HL-60 (cell line): ENCODE measurements at regions not wholly inside any gene's neighbourhood (a gene's known extent, or its start where the extent isn't known, plus 50 kb on each side); places are given as distances from the start of the nearest gene placed in this dataset.

ENCODE experiments used
- CTCF ChIP-seq: IDR thresholded peaks from one replicate; pipeline ENCODE4 v1.5.1; 2011; ENCODE audit warnings: low read length, control low read depth, inconsistent platforms; ENCODE audit not compliant: insufficient read depth
- GABPA ChIP-seq: IDR thresholded peaks from 2 replicates; pipeline ENCODE4 v1.6.1; 2012; ENCODE audit warnings: low read depth
- REST ChIP-seq: IDR thresholded peaks from 2 replicates; pipeline ENCODE4 v1.6.1; 2012; ENCODE audit warnings: low read depth; ENCODE audit not compliant: insufficient replicate concordance

- TF ChIP-seq CTCF (no peak), REST (no peak), GABPA (no peak)
These were observed 218.6 kb upstream of the PLXNA2 start for GRCh38 chr1:208462761-208463160.
